Body of pancreas (tissue), 4 donors: ENCODE measurements at regions not wholly inside any gene's neighbourhood (a gene's known extent, or its start where the extent isn't known, plus 50 kb on each side); places are given as distances from the start of the nearest gene placed in this dataset.

Experiments used
- POLR2A ChIP-seq, 3 donors: fragments of 450-650 bp; IDR thresholded peaks; one replicate each; pipeline ENCODE4 v1.6.1; 2016; ENCODE audit warnings: antibody characterized with exemption in 3 of 3, mild to moderate bottlenecking in 2 of 3
- TF ChIP-seq, protein P1 (sequence below), 7 experiments: fragments of 450-650 bp in 4 of 7; fragments of 200-600 bp in 3 of 7; sonication (generic) in 3 of 7; IDR thresholded peaks; one replicate each; pipeline ENCODE4 v1.5.1; 2016 to 2019; ENCODE audit warnings: antibody characterized with exemption in 7 of 7

DNA sequence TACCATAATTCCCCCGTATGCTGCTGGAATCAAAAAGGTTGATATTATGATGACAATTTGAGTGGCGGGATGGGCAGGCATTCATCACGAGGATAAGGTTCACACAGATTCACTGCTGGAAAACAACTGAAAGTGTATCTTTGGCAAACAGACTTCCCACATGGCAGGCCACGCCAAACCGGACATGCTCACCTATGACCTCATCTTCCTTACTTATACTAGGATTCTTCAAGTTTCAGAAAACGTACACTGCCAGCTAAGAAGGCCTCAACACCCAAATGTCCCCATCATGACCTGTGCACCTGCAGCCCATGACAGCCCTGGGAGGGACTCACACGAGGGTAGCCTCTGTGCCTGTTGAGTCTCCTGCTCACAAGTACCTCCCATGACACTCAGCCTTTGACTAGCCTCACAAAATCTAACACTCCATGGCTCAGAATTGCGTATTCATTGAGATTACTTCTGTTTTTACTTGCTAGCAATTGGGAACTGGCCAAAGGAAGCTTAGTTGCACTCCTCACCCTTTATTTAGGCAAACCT lies 259.0 kb upstream of the GHITM start:
- TF ChIP-seq POLR2A (IDR thresholded peaks at IDR 0.05) = no peak
- TF ChIP-seq, protein P1, sequence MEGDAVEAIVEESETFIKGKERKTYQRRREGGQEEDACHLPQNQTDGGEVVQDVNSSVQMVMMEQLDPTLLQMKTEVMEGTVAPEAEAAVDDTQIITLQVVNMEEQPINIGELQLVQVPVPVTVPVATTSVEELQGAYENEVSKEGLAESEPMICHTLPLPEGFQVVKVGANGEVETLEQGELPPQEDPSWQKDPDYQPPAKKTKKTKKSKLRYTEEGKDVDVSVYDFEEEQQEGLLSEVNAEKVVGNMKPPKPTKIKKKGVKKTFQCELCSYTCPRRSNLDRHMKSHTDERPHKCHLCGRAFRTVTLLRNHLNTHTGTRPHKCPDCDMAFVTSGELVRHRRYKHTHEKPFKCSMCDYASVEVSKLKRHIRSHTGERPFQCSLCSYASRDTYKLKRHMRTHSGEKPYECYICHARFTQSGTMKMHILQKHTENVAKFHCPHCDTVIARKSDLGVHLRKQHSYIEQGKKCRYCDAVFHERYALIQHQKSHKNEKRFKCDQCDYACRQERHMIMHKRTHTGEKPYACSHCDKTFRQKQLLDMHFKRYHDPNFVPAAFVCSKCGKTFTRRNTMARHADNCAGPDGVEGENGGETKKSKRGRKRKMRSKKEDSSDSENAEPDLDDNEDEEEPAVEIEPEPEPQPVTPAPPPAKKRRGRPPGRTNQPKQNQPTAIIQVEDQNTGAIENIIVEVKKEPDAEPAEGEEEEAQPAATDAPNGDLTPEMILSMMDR (IDR thresholded peaks at IDR 0.05) = no peak
